ENCODE measurements at regions not wholly inside any gene's neighbourhood (a gene's known extent, or its start where the extent isn't known, plus 50 kb on each side); places are given as distances from the start of the nearest gene placed in this dataset.

GRCh38 chr5:174423558-174423957 lies 300.8 kb upstream of the MSX2 start:
- intact Hi-C loops (cut with micrococcal nuclease) = no loop called here
- CTCF ChIA-PET = interaction anchor here (1.9 kb wide), 1 partner anchor 370 kb away, joined by 9 read pairs; no protein-coding TSS in a partner anchor

More at GRCh38 chr5:174423558-174423957, 300.8 kb upstream of the MSX2 start:
- Histone ChIP-seq H3K27me3 (ENCODE audit: control insufficient read depth in 2 of 2, insufficient read depth in 2 of 2, low read length in 2 of 2) (no peaks in the 10 kb centered on the region), H4K20me1 (replicated peaks; ENCODE audit: control insufficient read depth, extremely low read depth, insufficient read depth, low read length) (no peaks in the 10 kb centered on the region), H3K9me1 (replicated peaks; ENCODE audit: control insufficient read depth, extremely low read depth, insufficient read depth, low read length) (no peaks in the 10 kb centered on the region), H3K4me3 (replicated peaks in 1 of 3; ENCODE audit: insufficient read depth in 1 of 3, low read depth in 1 of 3, low read length in 3 of 3) (no peak overlapping the region), H2AFZ (ENCODE audit: low read depth, low read length) (no peak overlapping the region), H3K9me3 (replicated peaks; ENCODE audit: control insufficient read depth, insufficient read depth, low read length) (no peaks in the 10 kb centered on the region), H3K4me2 (ENCODE audit: insufficient read depth, low read length) (no peak overlapping the region), H3K27ac (ENCODE audit: insufficient read depth, low read depth, low read length) (no peak overlapping the region), H3K79me2 (ENCODE audit: control insufficient read depth, insufficient read depth, low read length) (no peaks in the 10 kb centered on the region), H3K4me1 (ENCODE audit: control insufficient read depth, extremely low read depth, insufficient read depth, low read length) (no peaks in the 10 kb centered on the region), H3K9ac (replicated peaks; ENCODE audit: extremely low read depth, insufficient read depth, low read length) (no peak overlapping the region), H3K36me3 (ENCODE audit: control insufficient read depth in 2 of 2, extremely low read depth in 1 of 2, insufficient read depth in 2 of 2, low read length in 2 of 2) (no peaks in the 10 kb centered on the region)
- dilution Hi-C loops (cut with MboI; ENCODE audit: extremely low pct_ligation_motif_present, low sequenced_read_pairs) = no loop called here
- DNase-seq (ENCODE audit: low read depth, low spot score) (no peak), FAIRE-seq (no peak)
- POLR2A ChIA-PET = no interaction called here
- TF ChIP-seq POLR2A (IDR thresholded peaks at IDR 0.05; ENCODE audit: low read depth, low read length) (no peak), MYC (IDR thresholded peaks at IDR 0.05; ENCODE audit: low read depth, low read length) (no peak), JUN (IDR thresholded peaks at IDR 0.05; ENCODE audit: borderline replicate concordance, insufficient read depth, insufficient read length, low read depth) (no peak), CTCF (IDR thresholded peaks at IDR 0.05; ENCODE audit: extremely low read depth in 1 of 2, insufficient read depth in 1 of 2, low read depth in 1 of 2, low read length in 2 of 2) (no peak), POLR2AphosphoS5 (IDR thresholded peaks at IDR 0.05; ENCODE audit: insufficient read depth, low read depth, low read length) (no peak), EZH2 (IDR thresholded peaks at IDR 0.05; ENCODE audit: borderline replicate concordance, low read depth, low read length, severe bottlenecking) (no peak), FOS (IDR thresholded peaks at IDR 0.05; ENCODE audit: borderline replicate concordance, insufficient read depth, low read length) (no peak), GATA2 (IDR thresholded peaks at IDR 0.05; ENCODE audit: insufficient read depth, insufficient read length, low read depth, low read length) (no peak)
- no TSS peak for BruUV-seq (replicated peaks)
